ENCODE measurements at regions not wholly inside any gene's neighbourhood (a gene's known extent, or its start where the extent isn't known, plus 50 kb on each side); places are given as distances from the start of the nearest gene placed in this dataset.
A peak's percentile ranks its signal among the peaks of the same experiment; 100 is the strongest.

DNA sequence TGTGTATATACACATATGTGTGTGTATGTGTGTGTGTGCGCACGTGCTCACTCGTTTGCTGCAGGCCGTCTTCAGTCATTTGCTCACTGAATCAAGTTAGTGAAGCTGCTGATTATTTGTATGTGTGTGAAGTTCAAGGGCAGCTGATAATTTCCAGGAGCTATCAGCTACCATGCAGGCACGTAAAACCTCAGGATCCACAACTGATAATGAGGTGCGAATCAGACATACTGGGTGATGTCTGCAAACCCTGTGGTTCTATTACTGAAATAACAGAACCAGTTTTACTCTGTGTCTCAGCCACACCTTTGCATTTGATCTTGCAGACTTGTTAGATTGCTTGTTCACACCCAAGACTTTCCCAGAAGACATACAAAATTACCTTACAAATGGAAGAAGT, 257.6 kb downstream of the TAF11L14 start:
- TF ChIP-seq, protein P1, sequence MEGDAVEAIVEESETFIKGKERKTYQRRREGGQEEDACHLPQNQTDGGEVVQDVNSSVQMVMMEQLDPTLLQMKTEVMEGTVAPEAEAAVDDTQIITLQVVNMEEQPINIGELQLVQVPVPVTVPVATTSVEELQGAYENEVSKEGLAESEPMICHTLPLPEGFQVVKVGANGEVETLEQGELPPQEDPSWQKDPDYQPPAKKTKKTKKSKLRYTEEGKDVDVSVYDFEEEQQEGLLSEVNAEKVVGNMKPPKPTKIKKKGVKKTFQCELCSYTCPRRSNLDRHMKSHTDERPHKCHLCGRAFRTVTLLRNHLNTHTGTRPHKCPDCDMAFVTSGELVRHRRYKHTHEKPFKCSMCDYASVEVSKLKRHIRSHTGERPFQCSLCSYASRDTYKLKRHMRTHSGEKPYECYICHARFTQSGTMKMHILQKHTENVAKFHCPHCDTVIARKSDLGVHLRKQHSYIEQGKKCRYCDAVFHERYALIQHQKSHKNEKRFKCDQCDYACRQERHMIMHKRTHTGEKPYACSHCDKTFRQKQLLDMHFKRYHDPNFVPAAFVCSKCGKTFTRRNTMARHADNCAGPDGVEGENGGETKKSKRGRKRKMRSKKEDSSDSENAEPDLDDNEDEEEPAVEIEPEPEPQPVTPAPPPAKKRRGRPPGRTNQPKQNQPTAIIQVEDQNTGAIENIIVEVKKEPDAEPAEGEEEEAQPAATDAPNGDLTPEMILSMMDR (IDR thresholded peaks at IDR 0.05; ENCODE audit: control extremely low read depth, extremely low read depth) = no peak
- 70 to 93% methylated on average over 6 of the region's 6 CpGs for WGBS, 2 donors
- Histone ChIP-seq H3K4me3 (no peak overlapping the region), H3K9me3 (ENCODE audit: control insufficient read depth in 4 of 4, insufficient read depth in 3 of 4, low read length in 3 of 4) (peaks cover 0 to 3% (median 0%) of the 10 kb centered on the region in 4 donors), H3K36me3 (ENCODE audit: control insufficient read depth in 4 of 4, insufficient read depth in 4 of 4, low read length in 4 of 4) (no peaks in the 10 kb centered on the region), H3K9ac (ENCODE audit: insufficient read depth in 1 of 2, low read length in 2 of 2) (no peak overlapping the region), H3K4me1 (ENCODE audit: control insufficient read depth in 5 of 5, insufficient read depth in 5 of 5, low read length in 5 of 5) (no peaks in the 10 kb centered on the region), H3K27me3 (ENCODE audit: control insufficient read depth in 3 of 3, insufficient read depth in 3 of 3, low read length in 2 of 3) (no peaks in the 10 kb centered on the region), H3K27ac (ENCODE audit: low read depth in 1 of 2, low read length in 1 of 2) (no peak overlapping the region)
- no peak for DNase-seq
- no peak for ATAC-seq (ENCODE audit: insufficient read depth, low FRiP score)

DNA sequence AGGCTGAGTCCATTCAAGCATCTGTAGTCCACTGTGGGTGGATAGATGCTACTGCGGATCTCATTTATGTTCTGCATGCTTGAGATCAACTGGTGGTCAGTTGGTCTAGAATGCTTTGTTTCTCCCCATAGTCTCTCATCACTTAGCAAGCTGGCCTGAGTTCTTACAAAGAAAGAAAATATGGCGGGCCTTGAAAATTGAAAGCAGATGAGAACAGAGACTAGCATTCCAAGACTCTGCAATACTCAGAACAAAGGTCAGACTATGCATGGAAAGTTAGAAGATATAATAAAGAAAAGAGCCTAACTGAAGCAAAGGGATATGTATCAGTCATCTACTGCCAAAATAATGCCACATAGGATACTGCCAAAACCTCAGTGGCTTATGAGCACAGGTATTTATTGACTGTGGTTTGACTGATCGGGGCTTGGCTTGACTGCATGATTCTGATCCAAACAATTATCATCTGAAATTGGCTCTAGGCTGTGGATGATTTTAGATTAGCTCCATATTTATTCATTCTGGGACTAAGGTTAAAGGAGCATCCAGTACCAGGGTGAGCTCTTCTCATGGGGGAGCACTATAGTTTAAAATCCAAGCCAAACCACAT, 258.9 kb downstream of the TAF11L14 start:
- Histone ChIP-seq H3K9me3 (ENCODE audit: control insufficient read depth in 4 of 4, insufficient read depth in 3 of 4, low read length in 3 of 4) (peaks cover 0 to 3% (median 0%) of the 10 kb centered on the region in 4 donors), H3K4me3 (no peak overlapping the region), H3K9ac (ENCODE audit: insufficient read depth in 1 of 2, low read length in 2 of 2) (no peak overlapping the region), H3K27me3 (ENCODE audit: control insufficient read depth in 3 of 3, insufficient read depth in 3 of 3, low read length in 2 of 3) (no peaks in the 10 kb centered on the region), H3K4me1 (ENCODE audit: control insufficient read depth in 5 of 5, insufficient read depth in 5 of 5, low read length in 5 of 5) (no peaks in the 10 kb centered on the region), H3K36me3 (ENCODE audit: control insufficient read depth in 4 of 4, insufficient read depth in 4 of 4, low read length in 4 of 4) (no peaks in the 10 kb centered on the region), H3K27ac (ENCODE audit: low read depth in 1 of 2, low read length in 1 of 2) (no peak overlapping the region)
- WGBS, 2 donors = 83 to 95% methylated on average over 3 of the region's 3 CpGs
- ATAC-seq (ENCODE audit: insufficient read depth, low FRiP score) = no peak
- TF ChIP-seq, protein P1 (IDR thresholded peaks at IDR 0.05; ENCODE audit: control extremely low read depth, extremely low read depth) = no peak
- DNase-seq = no peak

DNA sequence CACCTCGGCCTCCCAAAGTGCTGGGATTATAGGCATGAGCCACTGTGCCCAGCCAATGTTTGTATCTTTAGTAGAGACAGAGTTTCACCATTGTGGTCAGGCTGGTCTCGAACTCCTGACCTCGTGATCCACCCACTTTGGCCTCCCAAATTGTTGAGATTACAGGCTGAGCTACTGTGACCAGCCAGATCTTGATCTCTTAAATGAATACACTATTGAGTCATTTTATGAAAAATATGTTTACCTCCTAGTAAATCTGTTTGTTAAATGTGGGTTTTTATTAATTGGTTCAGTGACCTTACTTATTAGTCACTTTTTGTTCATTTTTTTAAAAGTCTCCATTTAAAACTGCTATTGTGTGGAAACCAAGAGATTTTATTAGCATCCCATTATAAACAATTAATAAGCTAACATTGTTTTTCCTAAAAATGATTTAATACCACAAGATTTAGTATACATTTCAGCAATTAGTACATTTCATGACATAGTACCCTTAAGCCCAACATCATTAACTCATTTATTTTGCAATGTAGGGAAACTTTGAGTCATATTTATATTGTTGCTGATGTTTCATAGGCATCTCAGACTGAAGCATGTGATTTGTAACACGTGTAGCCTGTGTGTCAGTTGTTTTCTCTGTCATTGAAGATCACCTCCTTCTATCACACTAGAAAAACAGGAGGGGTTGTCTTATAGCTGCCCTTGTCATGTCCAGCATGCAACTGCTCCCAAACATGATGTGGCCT, 261.2 kb downstream of the TAF11L14 start:
- H3K27me3 ChIP-seq (ENCODE audit: control insufficient read depth in 3 of 3, insufficient read depth in 3 of 3, low read length in 2 of 3) = no peaks in the 10 kb centered on the region
- ATAC-seq (ENCODE audit: insufficient read depth, low FRiP score) = no peak
- H3K9me3 ChIP-seq (ENCODE audit: control insufficient read depth in 4 of 4, insufficient read depth in 3 of 4, low read length in 3 of 4) = peaks cover 0 to 3% (median 0%) of the 10 kb centered on the region in 4 donors
- WGBS, 2 donors = 79 to 90% methylated on average over 4 of the region's 4 CpGs
- peak overlapping the region in 1 of 2 donors; percentile 54 for H3K27ac ChIP-seq (ENCODE audit: low read depth in 1 of 2, low read length in 1 of 2)
- H3K36me3 ChIP-seq (ENCODE audit: control insufficient read depth in 4 of 4, insufficient read depth in 4 of 4, low read length in 4 of 4) = no peaks in the 10 kb centered on the region
- H3K9ac ChIP-seq (ENCODE audit: insufficient read depth in 1 of 2, low read length in 2 of 2) = no peak overlapping the region
- TF ChIP-seq, protein P1 (IDR thresholded peaks at IDR 0.05; ENCODE audit: control extremely low read depth, extremely low read depth) = no peak
- DNase-seq = no peak
- no peaks in the 10 kb centered on the region for H3K4me1 ChIP-seq (ENCODE audit: control insufficient read depth in 5 of 5, insufficient read depth in 5 of 5, low read length in 5 of 5)
- no peak overlapping the region for H3K4me3 ChIP-seq
